SK-N-SH (cell line): ENCODE measurements at regions not wholly inside any gene's neighbourhood (a gene's known extent, or its start where the extent isn't known, plus 50 kb on each side); places are given as distances from the start of the nearest gene placed in this dataset.

ENCODE experiments used
- CTCF ChIA-PET: fragments of 300-600, 350-600 bp; formaldehyde crosslinking; extraction: SDS; loops from one replicate; lab custom pipeline; 2021; lab: Yijun Ruan, JAX
- POLR2A ChIA-PET: fragments of 350-600 bp; sonication (Branson Sonifier 250); formaldehyde crosslinking; extraction: SDS; loops from one replicate; lab custom pipeline; 2020; ENCODE audit warnings: antibody characterized with exemption, inconsistent platforms; lab: Yijun Ruan, JAX
- DNase-seq: peaks from one replicate; pipeline ENCODE4 v3.0.0; 2012
- H2AFZ ChIP-seq: fragments of 200-600 bp; sonication (generic); 2 replicates; pipeline ENCODE4 v1.8.1; 2016; ENCODE audit warnings: antibody characterized with exemption, mild to moderate bottlenecking, low read depth
- H3F3A ChIP-seq: fragments of 200-600 bp; sonication (generic); replicated peaks from 2 replicates; pipeline ENCODE3; 2016; ENCODE audit warnings: antibody characterized with exemption, mild to moderate bottlenecking; ENCODE audit not compliant: insufficient read depth
- H3K27ac ChIP-seq, 2 experiments: fragments of 200-500 bp in 1 of 2; fragments of 200-600 bp in 1 of 2; sonication (Bioruptor generic) in 1 of 2; sonication (generic), shearing (Covaris generic) in 1 of 2; 2 replicates each; pipeline versions ENCODE4 v1.5.1 to v1.6.1; 2014 to 2016; ENCODE audit warnings: low read depth in 2 of 2, inconsistent platforms in 1 of 2, low read length in 1 of 2, mild to moderate bottlenecking in 1 of 2, mixed read lengths in 1 of 2
- H3K27me3 ChIP-seq: fragments of 200-600 bp; sonication (generic), shearing (Covaris generic); 2 replicates; pipeline ENCODE4 v1.6.1; 2016; ENCODE audit warnings: mixed run types; ENCODE audit not compliant: insufficient read depth
- H3K36me3 ChIP-seq, 2 experiments: fragments of 200-500 bp in 1 of 2; fragments of 200-600 bp in 1 of 2; sonication (Bioruptor generic) in 1 of 2; sonication (generic) in 1 of 2; replicated peaks in 1 of 2; 2 replicates each; pipeline versions ENCODE3 to v1.5.1; 2014 to 2016; ENCODE audit warnings: low read length in 1 of 2, mild to moderate bottlenecking in 1 of 2; ENCODE audit not compliant: insufficient read depth in 2 of 2, control insufficient read depth in 1 of 2
- H3K4me1 ChIP-seq, 2 experiments: fragments of 200-500 bp in 1 of 2; fragments of 200-600 bp in 1 of 2; sonication (Bioruptor generic) in 1 of 2; sonication (generic), shearing (Covaris generic) in 1 of 2; 2 replicates each; pipeline versions ENCODE4 v1.5.1 to v1.6.1; 2014 to 2016; ENCODE audit warnings: low read depth in 1 of 2, low read length in 1 of 2, mixed run types in 1 of 2; ENCODE audit not compliant: insufficient read depth in 2 of 2, control insufficient read depth in 1 of 2
- H3K4me2 ChIP-seq: fragments of 200-600 bp; sonication (generic), shearing (Covaris generic); 2 replicates; pipeline ENCODE4 v1.6.1; 2017; ENCODE audit warnings: mixed run types
- H3K4me3 ChIP-seq, 2 experiments: fragments of 200-500 bp in 1 of 2; fragments of 200-600 bp in 1 of 2; sonication (Bioruptor generic) in 1 of 2; sonication (generic), shearing (Covaris generic) in 1 of 2; 2 replicates each; pipeline versions ENCODE4 v1.5.1 to v1.8.1; 2014 to 2016; ENCODE audit warnings: low read depth in 2 of 2, inconsistent platforms in 1 of 2, low read length in 1 of 2, mild to moderate bottlenecking in 1 of 2, mixed read lengths in 1 of 2, moderate library complexity in 1 of 2
- H3K79me2 ChIP-seq: fragments of 200-600 bp; sonication (generic); 2 replicates; pipeline ENCODE4 v1.8.1; 2017; ENCODE audit warnings: mild to moderate bottlenecking; ENCODE audit not compliant: insufficient read depth
- H3K9ac ChIP-seq: fragments of 200-600 bp; sonication (generic); 2 replicates; pipeline ENCODE4 v1.6.1; 2017; ENCODE audit warnings: mixed run types
- H3K9me2 ChIP-seq: fragments of 200-600 bp; sonication (generic); 2 replicates; pipeline ENCODE4 v1.6.1; 2017; ENCODE audit warnings: mixed run types
- H3K9me3 ChIP-seq: fragments of 200-600 bp; sonication (generic); 2 replicates; pipeline ENCODE4 v1.6.1; 2017; ENCODE audit warnings: mixed run types, mild to moderate bottlenecking, moderate library complexity
- H4K20me1 ChIP-seq: fragments of 200-600 bp; sonication (generic); 2 replicates; pipeline ENCODE4 v1.6.1; 2017; ENCODE audit warnings: mild to moderate bottlenecking, mixed run types; ENCODE audit not compliant: insufficient read depth
- CTCF ChIP-seq: fragments of 200-600 bp; sonication (generic); IDR thresholded peaks from 2 replicates; pipeline ENCODE4 v1.6.1; 2017; ENCODE audit warnings: antibody characterized with exemption, mild to moderate bottlenecking, moderate library complexity
- ELF1 ChIP-seq: IDR thresholded peaks from 2 replicates; pipeline ENCODE4 v1.4.0; 2012
- EP300 ChIP-seq, 2 experiments: IDR thresholded peaks; 2 replicates each; pipeline versions ENCODE4 v1.4.0 to v1.6.1; 2012; ENCODE audit warnings: borderline replicate concordance in 1 of 2, low read depth in 1 of 2, low read length in 1 of 2
- EZH2phosphoT487 ChIP-seq: fragments of 200-600 bp; sonication (generic); IDR thresholded peaks from 2 replicates; pipeline ENCODE4 v1.6.1; 2017; ENCODE audit warnings: low read depth, mixed run types, mild to moderate bottlenecking, antibody characterized with exemption, moderate library complexity, borderline replicate concordance
- JUND ChIP-seq: IDR thresholded peaks from 2 replicates; pipeline ENCODE4 v1.4.0; 2012
- NRF1 ChIP-seq: IDR thresholded peaks from 2 replicates; pipeline ENCODE4 v1.6.1; 2012; ENCODE audit warnings: low read depth, mild to moderate bottlenecking, low read length
- POLR2AphosphoS5 ChIP-seq: IDR thresholded peaks from 2 replicates; pipeline ENCODE4 v1.6.1; 2012; ENCODE audit warnings: low read depth, low read length
- RFX5 ChIP-seq: IDR thresholded peaks from 2 replicates; pipeline ENCODE4 v1.6.1; 2012; ENCODE audit warnings: mild to moderate bottlenecking, improper control_type of control experiment, low read length
- RXRA ChIP-seq: IDR thresholded peaks from 2 replicates; pipeline ENCODE4 v1.4.0; 2012; ENCODE audit warnings: low read depth, mild to moderate bottlenecking, borderline replicate concordance
- SMC3 ChIP-seq: IDR thresholded peaks from 2 replicates; pipeline ENCODE4 v1.6.1; 2012; ENCODE audit warnings: low read depth, low read length, improper control_type of control experiment
- TAF1 ChIP-seq: IDR thresholded peaks from 2 replicates; pipeline ENCODE4 v1.6.1; 2012; ENCODE audit warnings: low read depth, mild to moderate bottlenecking, low read length, moderate library complexity, borderline replicate concordance
- TCF12 ChIP-seq: IDR thresholded peaks from 2 replicates; pipeline ENCODE4 v1.4.0; 2012
- YY1 ChIP-seq: IDR thresholded peaks from 2 replicates; pipeline ENCODE4 v1.4.0; 2012; ENCODE audit warnings: low read depth, mild to moderate bottlenecking
- WGBS: methylation state at CpG from one replicate; pipeline ENCODE4 v1.1.6; 2017; ENCODE audit warnings: low lambda C conversion rate; 5-methylcytosine and 5-hydroxymethylcytosine counted together
- TF ChIP-seq, protein P1 (sequence below): IDR thresholded peaks from 2 replicates; pipeline ENCODE4 v1.4.0; 2012; ENCODE audit warnings: low read depth, borderline replicate concordance
- TF ChIP-seq, protein P2 (sequence below): fragments of 150-350 bp; IDR thresholded peaks from 2 replicates; pipeline ENCODE4 v1.6.1; 2016; ENCODE audit warnings: mild to moderate bottlenecking, low read depth, low read length
- TF ChIP-seq, protein P3 (sequence below): IDR thresholded peaks from 2 replicates; pipeline ENCODE4 v1.4.0; 2012; ENCODE audit warnings: low read depth, borderline replicate concordance
- TF ChIP-seq, protein P4 (sequence below): IDR thresholded peaks from 2 replicates; pipeline ENCODE4; 2012

DNA sequence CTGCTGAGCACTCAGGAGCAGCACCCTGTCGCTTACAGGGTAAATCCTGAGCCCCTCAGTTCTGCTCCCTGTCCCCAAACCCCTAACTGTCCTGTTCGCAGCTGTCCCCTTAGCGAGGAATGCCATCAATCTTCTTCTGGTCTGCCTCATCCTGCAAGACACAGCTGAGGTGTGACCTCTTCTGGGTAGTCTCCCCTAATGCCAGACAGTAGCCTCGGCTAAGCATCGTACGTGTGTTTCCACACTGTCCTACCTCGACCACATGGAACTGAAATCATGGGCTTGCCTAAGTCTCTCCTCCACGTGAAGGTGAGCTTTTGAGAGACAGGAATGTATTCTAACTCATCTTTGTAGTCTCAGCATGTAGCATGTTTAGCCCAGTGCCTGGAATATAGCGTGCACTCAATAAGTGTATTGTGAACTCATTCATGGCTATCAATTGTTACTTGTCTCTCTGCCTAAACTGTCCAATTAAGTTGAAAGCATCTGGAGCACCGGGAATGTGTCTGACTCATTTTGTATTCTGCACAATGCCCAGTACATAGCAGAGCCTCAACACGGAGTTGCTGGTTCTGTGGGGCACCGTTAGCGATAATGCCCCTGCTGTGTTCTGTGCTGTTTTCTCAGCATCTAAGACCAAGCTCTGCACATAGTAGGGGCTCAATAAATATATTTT, 90.2 kb downstream of the HES1 start:
- DNase-seq = no peak
- CTCF ChIA-PET = interaction anchor here (1.0 to 2.0 kb wide), 3 partner anchors 8 to 255 kb away, joined by 3 to 7 read pairs (median 5); no protein-coding TSS in a partner anchor

DNA sequence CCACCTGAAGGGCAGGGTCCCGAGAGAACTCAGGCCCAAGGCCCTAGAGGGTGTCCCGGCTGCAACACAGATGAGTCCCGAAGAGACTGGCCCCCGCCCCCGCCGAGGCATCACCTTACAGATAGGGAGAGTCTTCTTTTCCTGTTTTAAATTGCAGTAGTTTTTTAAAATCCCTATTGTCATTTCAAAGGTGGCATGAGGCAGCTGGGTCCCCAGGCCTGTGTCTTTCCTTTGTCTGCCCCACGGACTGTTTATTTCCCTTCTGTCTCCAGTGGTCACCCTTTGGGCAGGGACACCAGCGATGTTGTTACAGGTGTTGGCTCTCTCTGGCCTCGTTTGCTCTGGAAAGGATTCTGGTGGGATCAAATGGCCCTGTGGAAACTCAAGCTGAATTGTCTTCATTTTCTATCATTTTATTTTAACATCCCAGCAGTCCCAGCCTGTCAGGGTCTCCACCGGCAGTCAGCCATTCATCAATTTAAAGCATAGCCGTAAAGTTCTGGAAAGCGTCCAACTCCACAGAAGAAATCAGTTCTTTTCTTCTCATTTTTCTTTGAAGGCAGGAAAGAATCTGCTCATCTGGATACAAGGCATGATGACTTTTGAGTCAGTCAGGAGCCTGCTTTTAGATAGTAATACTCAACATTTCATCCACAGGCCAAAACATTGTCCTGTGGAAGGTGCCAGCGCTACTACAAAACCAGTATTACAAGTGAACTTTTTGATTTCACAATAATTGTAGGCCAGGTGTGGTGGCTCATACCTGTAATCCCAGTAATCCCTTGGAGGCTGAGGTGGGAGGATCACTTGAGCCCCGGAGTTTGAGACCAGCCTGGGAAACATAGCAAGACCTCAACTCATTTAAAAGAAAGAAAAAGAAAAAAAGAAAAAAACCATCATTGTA, 96.2 kb downstream of the HES1 start:
- POLR2A ChIA-PET = no interaction called here
- Histone ChIP-seq H3K4me1 (no peaks in the 10 kb centered on the region; a peak in 1 of 4 replicates), H3K36me3 (no peaks in the 10 kb centered on the region), H3K4me3 (no peak overlapping the region), H3K27me3 (0 out of 2 replicates have a peak, but pooled peaks cover 7% of the 10 kb centered on the region), H3K4me2 (no peak overlapping the region), H2AFZ (no peak overlapping the region), H3K27ac (no peak overlapping the region), H3K79me2 (no peaks in the 10 kb centered on the region), H3K9me2 (no peaks in the 10 kb centered on the region)
- DNase-seq = no peak
- 76% methylated on average over 14 of the region's 14 CpGs for WGBS
- TF ChIP-seq TAF1 (no peak), EP300 (IDR thresholded peaks at IDR 0.05; ENCODE audit: borderline replicate concordance in 1 of 2, low read depth in 1 of 2, low read length in 1 of 2) (no peak), ELF1 (no peak), CTCF (no peak), SMC3 (no peak), RFX5 (no peak), JUND (no peak), TCF12 (no peak)
- TF ChIP-seq, protein P1, sequence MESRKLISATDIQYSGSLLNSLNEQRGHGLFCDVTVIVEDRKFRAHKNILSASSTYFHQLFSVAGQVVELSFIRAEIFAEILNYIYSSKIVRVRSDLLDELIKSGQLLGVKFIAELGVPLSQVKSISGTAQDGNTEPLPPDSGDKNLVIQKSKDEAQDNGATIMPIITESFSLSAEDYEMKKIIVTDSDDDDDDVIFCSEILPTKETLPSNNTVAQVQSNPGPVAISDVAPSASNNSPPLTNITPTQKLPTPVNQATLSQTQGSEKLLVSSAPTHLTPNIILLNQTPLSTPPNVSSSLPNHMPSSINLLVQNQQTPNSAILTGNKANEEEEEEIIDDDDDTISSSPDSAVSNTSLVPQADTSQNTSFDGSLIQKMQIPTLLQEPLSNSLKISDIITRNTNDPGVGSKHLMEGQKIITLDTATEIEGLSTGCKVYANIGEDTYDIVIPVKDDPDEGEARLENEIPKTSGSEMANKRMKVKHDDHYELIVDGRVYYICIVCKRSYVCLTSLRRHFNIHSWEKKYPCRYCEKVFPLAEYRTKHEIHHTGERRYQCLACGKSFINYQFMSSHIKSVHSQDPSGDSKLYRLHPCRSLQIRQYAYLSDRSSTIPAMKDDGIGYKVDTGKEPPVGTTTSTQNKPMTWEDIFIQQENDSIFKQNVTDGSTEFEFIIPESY = no peak
- TF ChIP-seq, protein P2, sequence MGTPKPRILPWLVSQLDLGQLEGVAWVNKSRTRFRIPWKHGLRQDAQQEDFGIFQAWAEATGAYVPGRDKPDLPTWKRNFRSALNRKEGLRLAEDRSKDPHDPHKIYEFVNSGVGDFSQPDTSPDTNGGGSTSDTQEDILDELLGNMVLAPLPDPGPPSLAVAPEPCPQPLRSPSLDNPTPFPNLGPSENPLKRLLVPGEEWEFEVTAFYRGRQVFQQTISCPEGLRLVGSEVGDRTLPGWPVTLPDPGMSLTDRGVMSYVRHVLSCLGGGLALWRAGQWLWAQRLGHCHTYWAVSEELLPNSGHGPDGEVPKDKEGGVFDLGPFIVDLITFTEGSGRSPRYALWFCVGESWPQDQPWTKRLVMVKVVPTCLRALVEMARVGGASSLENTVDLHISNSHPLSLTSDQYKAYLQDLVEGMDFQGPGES = no peak
- TF ChIP-seq, protein P3, sequence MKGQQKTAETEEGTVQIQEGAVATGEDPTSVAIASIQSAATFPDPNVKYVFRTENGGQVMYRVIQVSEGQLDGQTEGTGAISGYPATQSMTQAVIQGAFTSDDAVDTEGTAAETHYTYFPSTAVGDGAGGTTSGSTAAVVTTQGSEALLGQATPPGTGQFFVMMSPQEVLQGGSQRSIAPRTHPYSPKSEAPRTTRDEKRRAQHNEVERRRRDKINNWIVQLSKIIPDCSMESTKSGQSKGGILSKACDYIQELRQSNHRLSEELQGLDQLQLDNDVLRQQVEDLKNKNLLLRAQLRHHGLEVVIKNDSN = no peak
- TF ChIP-seq, all 33 proteins: peak for 0
- Histone ChIP-seq H3K9ac (no peak overlapping the region), H4K20me1 (no peaks in the 10 kb centered on the region), H3F3A (no peaks in the 10 kb centered on the region), H3K9me3 (no peaks in the 10 kb centered on the region)
- CTCF ChIA-PET = no interaction called here

More for the DNA sequence above, 90.2 kb downstream of the HES1 start:
- Histone ChIP-seq H3K4me1 (peaks cover 0 to 33% of the 10 kb centered on the region in 2 experiments; a peak in 1 of 4 replicates), H3K9ac (no peak overlapping the region), H3K79me2 (no peaks in the 10 kb centered on the region), H3K36me3 (no peaks in the 10 kb centered on the region), H2AFZ (no peak overlapping the region), H4K20me1 (no peaks in the 10 kb centered on the region), H3K4me2 (no peak overlapping the region), H3F3A (no peaks in the 10 kb centered on the region), H3K9me3 (no peaks in the 10 kb centered on the region), H3K27me3 (no peaks in the 10 kb centered on the region), H3K4me3 (no peak overlapping the region), H3K27ac (no peak overlapping the region), H3K9me2 (no peaks in the 10 kb centered on the region)
- WGBS = 78% methylated on average over 11 of the region's 13 CpGs
- POLR2A ChIA-PET = no interaction called here
- TF ChIP-seq, protein P3 = no peak
- no peak for TF ChIP-seq RFX5
- no peak for TF ChIP-seq YY1
- no peak for TF ChIP-seq NRF1
- TF ChIP-seq POLR2AphosphoS5 = no peak
- TF ChIP-seq EP300 (IDR thresholded peaks at IDR 0.05; ENCODE audit: borderline replicate concordance in 1 of 2, low read depth in 1 of 2, low read length in 1 of 2) = no peak
- TF ChIP-seq, protein P4, sequence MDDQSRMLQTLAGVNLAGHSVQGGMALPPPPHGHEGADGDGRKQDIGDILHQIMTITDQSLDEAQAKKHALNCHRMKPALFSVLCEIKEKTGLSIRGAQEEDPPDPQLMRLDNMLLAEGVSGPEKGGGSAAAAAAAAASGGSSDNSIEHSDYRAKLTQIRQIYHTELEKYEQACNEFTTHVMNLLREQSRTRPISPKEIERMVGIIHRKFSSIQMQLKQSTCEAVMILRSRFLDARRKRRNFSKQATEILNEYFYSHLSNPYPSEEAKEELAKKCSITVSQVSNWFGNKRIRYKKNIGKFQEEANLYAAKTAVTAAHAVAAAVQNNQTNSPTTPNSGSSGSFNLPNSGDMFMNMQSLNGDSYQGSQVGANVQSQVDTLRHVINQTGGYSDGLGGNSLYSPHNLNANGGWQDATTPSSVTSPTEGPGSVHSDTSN = no peak
- TF ChIP-seq RXRA = no peak
- TF ChIP-seq EZH2phosphoT487 = no peak
